Mesodermal cell (in vitro differentiated cells): ENCODE measurements at regions not wholly inside any gene's neighbourhood (a gene's known extent, or its start where the extent isn't known, plus 50 kb on each side); places are given as distances from the start of the nearest gene placed in this dataset.

ENCODE experiments used
- H3K27ac ChIP-seq: 2 replicates; pipeline ENCODE4 v1.7.0; 2013; ENCODE audit warnings: mild to moderate bottlenecking, low read depth, low read length, moderate library complexity; ENCODE audit not compliant: severe bottlenecking
- H3K36me3 ChIP-seq: 2 replicates; pipeline ENCODE4 v1.7.1; 2013; ENCODE audit warnings: mild to moderate bottlenecking, low read length, moderate library complexity; ENCODE audit not compliant: control insufficient read depth, insufficient read depth
- H3K4me1 ChIP-seq: one replicate; pipeline ENCODE4 v1.7.1; 2013; ENCODE audit warnings: mild to moderate bottlenecking, low read length; ENCODE audit not compliant: insufficient read depth, control insufficient read depth, poor library complexity, severe bottlenecking
- H3K4me3 ChIP-seq: 2 replicates; pipeline ENCODE4 v1.7.0; 2013; ENCODE audit warnings: low read length, control low read depth, mild to moderate bottlenecking; ENCODE audit not compliant: insufficient read depth, poor library complexity, severe bottlenecking; ENCODE audit errors: extremely low read depth
- H3K9me3 ChIP-seq: 2 replicates; pipeline ENCODE4 v1.7.1; 2013; ENCODE audit warnings: mild to moderate bottlenecking, low read length, moderate library complexity; ENCODE audit not compliant: control insufficient read depth
- WGBS, 2 experiments: methylation state at CpG; one replicate each; pipeline ENCODE4 v1.1.5; 2013; ENCODE audit warnings: missing lambda C conversion rate in 2 of 2; ENCODE audit not compliant: insufficient coverage in 2 of 2; 5-methylcytosine and 5-hydroxymethylcytosine counted together

DNA sequence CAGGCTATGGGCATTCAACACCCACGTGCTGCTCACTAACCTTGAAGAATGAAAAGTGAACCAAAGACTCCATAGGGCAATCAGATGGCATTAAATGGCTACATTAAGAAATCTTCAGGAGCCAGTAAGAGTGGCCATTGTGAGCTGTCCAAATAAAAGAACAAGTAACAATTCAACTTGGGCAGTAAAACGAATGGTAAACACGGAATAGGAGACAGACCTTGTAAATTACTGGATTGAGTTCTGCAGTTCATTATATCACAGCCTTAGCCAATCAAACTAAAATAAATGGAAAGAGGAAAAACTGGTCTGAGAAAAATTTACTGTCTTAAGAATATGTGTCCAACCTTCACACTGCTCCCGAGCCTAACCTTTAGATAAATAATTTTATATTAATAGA is 306.5 kb upstream of the ZNF521 start:
- Histone ChIP-seq H3K4me3 (no peak overlapping the region), H3K4me1 (no peaks in the 10 kb centered on the region), H3K36me3 (no peaks in the 10 kb centered on the region), H3K27ac (no peak overlapping the region), H3K9me3 (no peaks in the 10 kb centered on the region)
- 88 to 100% methylated on average over 1 to 3 of the region's 4 CpGs for WGBS, 2 experiments

DNA sequence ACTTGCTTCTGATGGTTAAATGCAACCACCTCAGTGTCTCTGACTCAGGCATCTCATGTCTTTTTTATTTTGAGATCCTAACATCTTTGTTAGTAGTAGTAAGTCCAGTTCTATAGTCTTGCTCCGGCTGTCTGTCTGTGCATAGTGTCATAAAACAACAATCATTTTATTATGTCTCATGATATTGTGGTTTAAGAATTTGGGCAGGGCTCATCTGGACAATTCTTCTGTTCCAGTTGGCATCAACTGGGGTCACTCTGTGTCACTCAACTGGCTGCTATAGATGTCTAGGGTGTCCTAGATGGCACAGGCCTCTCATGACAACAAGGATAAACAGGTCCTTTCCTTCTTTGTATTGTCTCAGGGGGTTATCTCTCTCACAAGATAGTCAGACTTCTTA is 299.6 kb upstream of the ZNF521 start:
- Histone ChIP-seq H3K4me1 (peaks cover 9% of the 10 kb centered on the region), H3K36me3 (no peaks in the 10 kb centered on the region), H3K27ac (no peak overlapping the region), H3K4me3 (no peak overlapping the region), H3K9me3 (no peaks in the 10 kb centered on the region)
- no CpG with 5 or more reads among the region's 1 CpG for WGBS, 2 experiments

DNA sequence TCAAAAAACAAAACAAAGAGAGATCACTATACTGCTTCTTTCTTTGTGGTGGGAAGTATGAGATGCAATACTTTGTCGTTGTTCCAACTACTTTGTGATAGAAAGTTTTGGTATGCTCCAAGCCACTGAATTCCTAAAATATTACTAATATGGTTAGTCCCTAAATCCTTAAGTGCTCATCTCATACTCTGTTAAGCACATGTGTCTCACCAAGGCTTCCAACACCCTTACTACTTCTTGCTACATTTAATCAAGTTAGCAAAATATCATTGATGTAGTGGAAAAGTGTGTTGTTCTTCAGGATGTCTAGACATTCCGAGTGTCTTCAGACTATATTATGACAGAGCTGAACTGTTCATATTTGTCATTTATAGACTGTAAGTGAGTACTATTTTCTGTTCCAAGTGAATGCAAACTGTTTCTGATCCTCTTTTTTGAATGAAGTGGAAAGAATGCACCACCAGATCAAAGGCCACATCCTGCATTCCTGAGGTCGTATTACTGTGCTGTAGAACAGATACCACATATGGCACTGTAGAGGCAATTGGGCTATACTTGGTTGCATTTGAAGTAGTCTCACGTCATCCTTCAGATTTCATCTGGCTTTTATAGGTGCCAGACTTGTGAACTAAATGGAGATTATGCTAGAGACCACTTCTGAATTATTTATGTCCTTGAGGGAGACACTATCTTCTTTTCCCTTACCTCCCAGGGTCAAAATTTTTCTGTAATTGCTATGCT is 298.4 kb upstream of the ZNF521 start:
- H3K4me1 ChIP-seq: peaks cover 9% of the 10 kb centered on the region
- WGBS, 2 experiments: 67 to 83% methylated on average over 1 to 3 of the region's 4 CpGs
- no peak overlapping the region for H3K4me3 ChIP-seq
- no peaks in the 10 kb centered on the region for H3K9me3 ChIP-seq
- H3K36me3 ChIP-seq: no peaks in the 10 kb centered on the region
- H3K27ac ChIP-seq: peak overlapping the region; percentile 69

DNA sequence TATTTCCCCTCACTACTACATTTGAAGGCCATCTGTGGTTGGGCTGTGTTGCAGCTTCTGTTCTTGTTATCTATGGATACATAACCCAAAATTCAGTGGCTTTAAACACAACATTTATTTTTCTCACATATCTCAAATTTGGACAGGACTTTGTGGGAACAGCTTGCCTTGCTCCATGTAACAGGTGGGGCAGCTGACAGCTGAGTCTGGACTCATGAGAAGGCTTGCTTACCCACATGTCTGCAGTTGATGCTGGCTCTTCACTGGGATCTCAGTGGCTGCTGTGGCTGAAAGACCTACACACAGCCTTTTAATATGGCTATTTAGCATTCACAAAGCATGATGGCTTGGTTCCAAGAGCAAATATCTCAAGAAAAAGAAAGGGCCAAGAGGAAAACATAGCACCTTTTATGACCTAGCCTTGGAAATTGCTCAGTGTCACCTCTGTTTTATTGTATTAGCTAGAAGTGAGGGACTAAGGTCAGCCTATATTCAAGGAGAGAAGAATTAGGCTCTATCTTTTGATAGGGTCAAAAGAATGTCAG is 296.8 kb upstream of the ZNF521 start:
- no peaks in the 10 kb centered on the region for H3K9me3 ChIP-seq
- H3K4me1 ChIP-seq: peaks cover 9% of the 10 kb centered on the region
- no peak overlapping the region for H3K4me3 ChIP-seq
- no peaks in the 10 kb centered on the region for H3K36me3 ChIP-seq
- no peak overlapping the region for H3K27ac ChIP-seq

DNA sequence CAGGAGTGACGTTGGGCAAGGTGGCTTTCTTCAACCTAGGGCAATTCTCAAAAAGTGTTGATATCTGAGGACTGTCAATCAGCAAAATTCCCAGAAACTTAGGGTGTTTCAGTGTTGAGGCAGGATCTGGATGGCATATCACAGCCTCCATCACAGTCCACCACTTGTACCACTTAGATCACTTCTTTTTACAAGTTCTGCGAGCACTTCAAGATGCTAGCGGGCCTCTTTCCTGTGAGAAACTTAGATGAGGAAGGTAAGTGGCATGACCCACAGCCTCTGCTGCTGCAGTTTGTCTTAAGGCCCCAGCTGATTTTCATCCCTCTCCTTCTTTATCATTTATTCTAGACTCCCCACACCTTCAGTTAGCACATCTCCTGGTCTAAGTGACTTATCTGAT is 295.4 kb upstream of the ZNF521 start:
- no peaks in the 10 kb centered on the region for H3K36me3 ChIP-seq
- peaks cover 9% of the 10 kb centered on the region for H3K4me1 ChIP-seq
- no peak overlapping the region for H3K27ac ChIP-seq
- 95% methylated on average over 3 of the region's 3 CpGs; no CpG with 5 or more reads in 1 of the 2 experiments for WGBS, 2 experiments
- H3K9me3 ChIP-seq: no peaks in the 10 kb centered on the region
- no peak overlapping the region for H3K4me3 ChIP-seq

DNA sequence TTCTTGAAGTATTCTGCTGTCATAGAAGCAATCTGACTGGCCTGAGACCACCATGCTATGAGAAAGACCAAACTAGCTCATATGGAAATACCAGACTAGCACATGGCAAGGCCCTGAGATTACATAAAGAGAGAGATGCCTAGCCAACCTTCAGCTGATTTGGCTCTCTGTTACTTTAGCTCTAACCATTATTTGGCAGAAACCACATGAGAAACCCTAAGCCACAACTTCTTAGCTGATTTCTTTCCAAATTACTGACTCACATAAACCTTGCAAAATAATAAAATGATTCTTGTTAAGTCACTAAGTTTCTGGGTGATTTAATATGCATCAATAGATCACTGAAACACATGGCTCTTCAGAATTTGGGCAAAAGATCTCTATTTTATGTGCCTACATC is 295.0 kb upstream of the ZNF521 start:
- no peak overlapping the region for H3K27ac ChIP-seq
- H3K36me3 ChIP-seq: no peaks in the 10 kb centered on the region
- no peaks in the 10 kb centered on the region for H3K9me3 ChIP-seq
- H3K4me3 ChIP-seq: no peak overlapping the region
- H3K4me1 ChIP-seq: peaks cover 9% of the 10 kb centered on the region

DNA sequence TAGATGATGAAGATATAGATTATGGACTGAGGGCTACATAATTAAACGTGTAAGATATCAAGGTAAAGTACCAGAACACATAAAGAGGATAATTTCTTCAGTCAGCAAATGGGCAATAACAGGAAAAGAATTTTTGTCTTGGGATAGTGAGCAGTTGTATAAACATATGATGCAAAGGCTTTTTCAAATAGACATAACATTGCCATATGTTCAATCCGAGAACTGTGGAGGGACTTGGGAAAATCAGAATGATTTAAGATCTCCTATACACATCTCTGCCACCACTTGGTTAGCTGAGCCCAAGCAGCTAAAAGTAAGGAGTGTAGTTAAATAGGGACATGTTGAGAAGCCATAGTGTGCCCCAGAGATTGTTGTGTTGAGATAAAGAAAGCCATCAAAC is 287.6 kb upstream of the ZNF521 start:
- no peak overlapping the region for H3K27ac ChIP-seq
- WGBS, 2 experiments: 100% methylated on average over 1 of the region's 2 CpGs; no CpG with 5 or more reads in 1 of the 2 experiments
- no peaks in the 10 kb centered on the region for H3K4me1 ChIP-seq

DNA sequence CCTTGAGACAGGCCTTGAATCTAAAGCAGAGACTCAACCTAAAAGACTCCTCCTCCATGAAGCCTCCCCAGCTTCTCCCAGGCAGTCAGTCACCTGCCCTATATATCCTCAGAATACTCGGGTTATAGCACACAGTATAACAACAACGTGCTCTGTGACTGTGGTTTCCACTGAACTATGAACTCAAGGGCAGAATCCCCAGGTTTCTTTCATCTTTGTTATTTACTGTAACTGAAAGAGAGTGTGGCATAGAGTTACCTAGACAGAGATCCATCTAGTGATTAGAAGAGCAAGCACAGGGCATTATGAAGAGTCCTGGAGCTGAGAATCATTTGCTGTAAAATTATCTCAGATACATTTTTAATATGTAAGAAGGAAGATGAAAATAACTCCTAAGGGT is 281.6 kb upstream of the ZNF521 start:
- H3K4me1 ChIP-seq: no peaks in the 10 kb centered on the region
- H3K4me3 ChIP-seq: no peak overlapping the region
- H3K9me3 ChIP-seq: no peaks in the 10 kb centered on the region
- 86 to 92% methylated on average over 1 to 2 of the region's 2 CpGs for WGBS, 2 experiments
- no peak overlapping the region for H3K27ac ChIP-seq
- no peaks in the 10 kb centered on the region for H3K36me3 ChIP-seq

More for the DNA sequence above, 287.6 kb upstream of the ZNF521 start:
- Histone ChIP-seq H3K9me3 (no peaks in the 10 kb centered on the region), H3K4me3 (no peak overlapping the region), H3K36me3 (no peaks in the 10 kb centered on the region)

DNA sequence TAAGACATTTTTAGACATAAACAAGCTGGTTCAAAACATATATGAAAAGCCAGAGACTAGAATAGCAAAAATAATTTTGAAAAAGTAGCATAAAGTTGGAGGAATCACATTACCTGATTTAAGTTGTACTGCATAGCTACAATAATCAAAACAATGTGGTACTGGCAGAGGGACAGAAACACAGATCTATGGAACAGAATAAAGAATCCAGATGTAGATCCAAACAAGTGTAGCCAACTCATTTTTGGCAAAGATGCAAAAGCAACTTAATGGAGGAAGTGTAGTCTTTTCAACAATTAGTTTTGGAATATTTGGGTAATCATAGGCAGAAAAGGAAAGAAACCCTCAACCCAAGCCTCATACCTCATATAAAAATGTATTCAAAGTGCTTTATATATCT is 278.7 kb upstream of the ZNF521 start:
- no peaks in the 10 kb centered on the region for H3K36me3 ChIP-seq
- no peaks in the 10 kb centered on the region for H3K4me1 ChIP-seq
- no peak overlapping the region for H3K4me3 ChIP-seq
- H3K27ac ChIP-seq: no peak overlapping the region
- no peaks in the 10 kb centered on the region for H3K9me3 ChIP-seq

DNA sequence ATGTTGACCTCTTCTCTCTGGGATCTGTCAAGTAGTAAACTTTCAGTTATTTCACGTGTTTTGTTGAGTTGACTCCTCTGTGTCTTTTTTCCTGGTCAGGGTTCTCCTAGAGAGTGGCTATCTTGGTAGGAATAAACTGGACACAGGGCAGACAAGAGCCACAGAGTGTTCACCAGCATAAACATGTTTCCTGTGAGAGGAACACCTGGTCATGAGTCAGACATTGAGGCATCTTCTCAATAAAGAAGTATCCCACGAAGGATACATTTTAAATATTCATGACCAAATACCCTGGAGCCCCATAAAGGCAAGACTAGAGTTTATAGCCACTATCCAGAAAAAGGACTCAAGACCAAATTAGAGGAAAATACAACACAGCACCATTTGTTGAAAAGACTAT is 269.7 kb upstream of the ZNF521 start:
- 80 to 86% methylated on average over 1 of the region's 2 CpGs for WGBS, 2 experiments
- H3K9me3 ChIP-seq: no peaks in the 10 kb centered on the region
- no peaks in the 10 kb centered on the region for H3K4me1 ChIP-seq
- H3K4me3 ChIP-seq: no peak overlapping the region
- H3K36me3 ChIP-seq: no peaks in the 10 kb centered on the region
- H3K27ac ChIP-seq: no peak overlapping the region

DNA sequence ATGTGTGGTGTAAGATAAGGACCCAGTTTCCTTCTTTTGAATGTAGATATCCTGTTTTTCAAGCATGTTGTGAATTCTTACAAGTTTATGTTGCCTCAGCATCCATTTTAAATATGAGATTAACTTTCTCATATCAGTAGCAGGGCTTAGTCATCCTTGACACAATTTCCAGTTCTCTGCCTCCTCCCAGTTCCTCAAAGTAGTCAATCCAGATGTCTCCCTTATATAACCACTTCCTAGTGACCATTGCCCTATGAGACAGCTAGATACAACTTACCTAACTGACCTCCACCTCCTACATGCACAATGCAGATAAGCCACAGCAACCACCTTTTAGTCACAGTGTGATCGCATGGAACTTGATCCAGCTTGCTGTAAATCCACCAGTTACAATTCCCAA is 269.2 kb upstream of the ZNF521 start:
- H3K9me3 ChIP-seq: no peaks in the 10 kb centered on the region
- no peak overlapping the region for H3K27ac ChIP-seq
- H3K36me3 ChIP-seq: no peaks in the 10 kb centered on the region
- 90 to 100% methylated on average over 1 of the region's 1 CpG for WGBS, 2 experiments
- H3K4me3 ChIP-seq: no peak overlapping the region
- no peaks in the 10 kb centered on the region for H3K4me1 ChIP-seq
